Lung (tissue), 12 donors: ENCODE measurements at regions not wholly inside any gene's neighbourhood (a gene's known extent, or its start where the extent isn't known, plus 50 kb on each side); places are given as distances from the start of the nearest gene placed in this dataset. TPM values are rescaled to one million over a fixed set of nuclear protein-coding genes. Genes with fewer than 3 reads are reported as not detected.

Source experiments
- ATAC-seq: fragments of 200-7000 bp; cut with Tn5 transposase; one replicate; pipeline ENCODE4 v1.9.1; 2020; ENCODE audit warnings: moderate number of reproducible peaks; ENCODE audit not compliant: insufficient read depth, low FRiP score
- DNase-seq, 3 donors: peaks; one replicate each; pipeline ENCODE4 v3.0.0-alpha.2; 2013 to 2017
- H3K27ac ChIP-seq, 2 donors: one replicate each; pipeline ENCODE4 v1.5.1; 2013; ENCODE audit warnings: mild to moderate bottlenecking in 2 of 2, moderate library complexity in 2 of 2, control low read depth in 1 of 2, inconsistent platforms in 1 of 2, low read depth in 1 of 2, low read length in 1 of 2
- H3K27me3 ChIP-seq, 3 donors: one replicate each; pipeline ENCODE4 v1.5.1; 2013; ENCODE audit warnings: low read length in 2 of 3; ENCODE audit not compliant: control insufficient read depth in 3 of 3, insufficient read depth in 3 of 3
- H3K36me3 ChIP-seq, 4 donors: one replicate each; pipeline ENCODE4 v1.5.1; 2013; ENCODE audit warnings: low read length in 4 of 4, mild to moderate bottlenecking in 1 of 4, moderate library complexity in 1 of 4; ENCODE audit not compliant: control insufficient read depth in 4 of 4, insufficient read depth in 4 of 4
- H3K4me1 ChIP-seq, 5 donors: one replicate each; pipeline ENCODE4 v1.5.1; 2013; ENCODE audit warnings: low read length in 5 of 5, mild to moderate bottlenecking in 2 of 5, moderate library complexity in 1 of 5; ENCODE audit not compliant: control insufficient read depth in 5 of 5, insufficient read depth in 5 of 5
- H3K4me3 ChIP-seq: one replicate; pipeline ENCODE4 v1.5.1; 2013; ENCODE audit warnings: mild to moderate bottlenecking, control low read depth, moderate library complexity
- H3K9ac ChIP-seq, 2 donors: one replicate each; pipeline ENCODE4 v1.5.1; 2013; ENCODE audit warnings: low read length in 2 of 2, control low read depth in 1 of 2; ENCODE audit not compliant: insufficient read depth in 1 of 2
- H3K9me3 ChIP-seq, 4 donors: one replicate each; pipeline ENCODE4 v1.5.1; 2013; ENCODE audit warnings: low read length in 3 of 4, mild to moderate bottlenecking in 1 of 4, moderate library complexity in 1 of 4; ENCODE audit not compliant: control insufficient read depth in 4 of 4, insufficient read depth in 3 of 4
- WGBS, 2 donors: extraction: QIAGEN DNeasy Blood & Tissue Kit; methylation state at CpG; one replicate each; pipeline ENCODE4 v1.1.7; 2013; 5-methylcytosine and 5-hydroxymethylcytosine counted together
- small RNA-seq: library from RNA; depleted of rRNA; stranded (forward); fragments of <200 nt; gene quantifications from one replicate; pipeline ENCODE3, GENCODE V24; 2014; ENCODE audit warnings: low replicate concordance
- TF ChIP-seq, protein P1 (sequence below): IDR thresholded peaks from 2 replicates; pipeline ENCODE4 v1.5.1; 2012; ENCODE audit warnings: mild to moderate bottlenecking; ENCODE audit errors: control extremely low read depth, extremely low read depth
- donor health status: control.
- donor health status: control.
- donor health status: Bipolar disorder and iron deficiency.
- donor health status: healthy.
- donor health status: DM: yes; HTN: yes; CAD: no.

DNA sequence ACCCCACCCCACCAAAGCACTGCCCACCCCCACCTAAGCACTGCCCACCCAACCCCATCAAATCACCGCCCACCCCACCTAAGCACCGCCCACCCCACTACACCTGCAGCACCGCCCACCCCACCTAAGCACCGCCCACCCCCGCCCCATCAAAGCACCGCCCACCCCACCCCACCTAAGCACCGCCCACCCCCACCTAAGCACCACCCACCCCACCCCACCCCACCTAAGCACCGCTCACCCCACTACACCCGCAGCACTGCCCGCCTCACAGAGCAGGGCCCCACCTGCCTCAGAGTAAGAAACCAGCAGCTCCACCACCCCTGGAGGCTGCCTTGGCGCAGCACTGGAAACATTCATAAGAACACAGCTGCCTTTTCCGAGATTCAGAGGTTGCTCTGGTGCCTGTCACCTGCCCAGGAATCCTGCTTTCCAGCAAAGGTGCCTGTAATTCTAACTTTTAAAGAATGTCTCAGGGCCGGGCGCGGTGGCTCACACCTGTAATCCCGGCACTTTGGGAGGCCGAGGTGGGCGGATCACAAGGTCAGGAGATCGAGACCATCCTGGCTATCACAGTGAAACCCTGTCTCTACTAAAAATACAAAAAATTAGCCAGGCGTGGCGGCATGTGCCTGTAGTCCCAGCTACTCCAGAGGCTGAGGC is 148.2 kb downstream of the BMP7 start:
- ATAC-seq = no peak

More for the DNA sequence above, 148.2 kb downstream of the BMP7 start:
- TF ChIP-seq, protein P1, sequence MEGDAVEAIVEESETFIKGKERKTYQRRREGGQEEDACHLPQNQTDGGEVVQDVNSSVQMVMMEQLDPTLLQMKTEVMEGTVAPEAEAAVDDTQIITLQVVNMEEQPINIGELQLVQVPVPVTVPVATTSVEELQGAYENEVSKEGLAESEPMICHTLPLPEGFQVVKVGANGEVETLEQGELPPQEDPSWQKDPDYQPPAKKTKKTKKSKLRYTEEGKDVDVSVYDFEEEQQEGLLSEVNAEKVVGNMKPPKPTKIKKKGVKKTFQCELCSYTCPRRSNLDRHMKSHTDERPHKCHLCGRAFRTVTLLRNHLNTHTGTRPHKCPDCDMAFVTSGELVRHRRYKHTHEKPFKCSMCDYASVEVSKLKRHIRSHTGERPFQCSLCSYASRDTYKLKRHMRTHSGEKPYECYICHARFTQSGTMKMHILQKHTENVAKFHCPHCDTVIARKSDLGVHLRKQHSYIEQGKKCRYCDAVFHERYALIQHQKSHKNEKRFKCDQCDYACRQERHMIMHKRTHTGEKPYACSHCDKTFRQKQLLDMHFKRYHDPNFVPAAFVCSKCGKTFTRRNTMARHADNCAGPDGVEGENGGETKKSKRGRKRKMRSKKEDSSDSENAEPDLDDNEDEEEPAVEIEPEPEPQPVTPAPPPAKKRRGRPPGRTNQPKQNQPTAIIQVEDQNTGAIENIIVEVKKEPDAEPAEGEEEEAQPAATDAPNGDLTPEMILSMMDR = no peak
- H3K4me1 ChIP-seq = no peaks in the 10 kb centered on the region
- no peak overlapping the region for H3K27ac ChIP-seq
- no peaks in the 10 kb centered on the region for H3K36me3 ChIP-seq
- DNase-seq = no peak
- no peak overlapping the region for H3K9ac ChIP-seq
- WGBS, 2 donors = 91 to 95% methylated on average over 21 of the region's 21 CpGs
- H3K27me3 ChIP-seq = no peaks in the 10 kb centered on the region
- H3K4me3 ChIP-seq = no peak overlapping the region
- H3K9me3 ChIP-seq = peaks cover 0 to 2% (median 0%) of the 10 kb centered on the region in 4 donors

Small RNA genes lying in the stretch of these regions (small RNA-seq; reads per million reads assigned to genes)
- not detected for gene RNU6-929P
